ENCODE measurements at regions not wholly inside any gene's neighbourhood (a gene's known extent, or its start where the extent isn't known, plus 50 kb on each side); places are given as distances from the start of the nearest gene placed in this dataset.
"Not testable (repeated sequence)": the region's sequence is repeated elsewhere in the genome, so short reads cannot be mapped to it uniquely, and the experiment has no call there.

- no peak for DNase-seq
These were observed 575.7 kb upstream of the CDH11 start for GRCh38 chr16:65697521-65697920.

DNA sequence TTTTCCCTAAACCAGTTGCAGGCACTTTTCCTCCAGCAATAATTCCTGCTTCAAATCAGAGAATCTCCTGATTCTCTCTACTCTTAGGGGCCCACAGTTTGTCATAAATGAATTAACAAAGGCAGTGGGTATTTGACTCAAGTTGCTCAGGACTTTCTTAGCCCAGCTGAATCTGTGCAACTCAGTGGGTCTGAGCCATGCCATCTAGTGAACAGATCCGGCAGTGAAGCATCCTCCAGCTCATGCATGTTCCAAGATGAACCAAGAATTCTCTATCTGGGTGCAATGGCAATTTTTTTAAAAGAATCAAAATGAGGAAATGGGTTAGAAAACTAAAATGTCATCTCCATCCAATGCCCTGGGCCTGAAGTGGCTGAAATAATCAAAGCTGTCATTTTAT, 575.2 kb upstream of the CDH11 start:
- DNase-seq: no peak

GRCh38 chr16:65691846-65692245, 570.0 kb upstream of the CDH11 start:
- DNase-seq: not testable (repeated sequence)

- no peak for DNase-seq
These were observed 567.9 kb upstream of the CDH11 start for GRCh38 chr16:65689726-65690125.

DNA sequence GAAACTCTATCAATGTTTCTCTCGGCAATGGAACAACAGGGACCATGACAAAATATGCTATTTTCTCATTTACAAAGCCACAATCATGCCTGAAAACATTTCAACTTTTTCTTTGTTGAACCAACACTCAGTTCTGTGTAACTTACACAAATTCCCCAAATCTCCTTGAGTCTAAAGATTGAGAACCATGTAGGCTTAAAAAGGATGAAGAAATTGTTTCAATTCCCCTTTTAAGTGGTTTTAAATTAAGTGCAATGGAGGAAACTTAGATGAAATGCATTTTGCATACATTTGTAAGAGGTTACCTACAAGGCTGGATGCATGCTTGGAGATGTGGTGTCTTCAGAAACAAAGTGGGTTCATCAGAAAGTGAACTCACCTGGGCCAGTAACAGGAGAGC, 566.4 kb upstream of the CDH11 start:
- DNase-seq: no peak

DNA sequence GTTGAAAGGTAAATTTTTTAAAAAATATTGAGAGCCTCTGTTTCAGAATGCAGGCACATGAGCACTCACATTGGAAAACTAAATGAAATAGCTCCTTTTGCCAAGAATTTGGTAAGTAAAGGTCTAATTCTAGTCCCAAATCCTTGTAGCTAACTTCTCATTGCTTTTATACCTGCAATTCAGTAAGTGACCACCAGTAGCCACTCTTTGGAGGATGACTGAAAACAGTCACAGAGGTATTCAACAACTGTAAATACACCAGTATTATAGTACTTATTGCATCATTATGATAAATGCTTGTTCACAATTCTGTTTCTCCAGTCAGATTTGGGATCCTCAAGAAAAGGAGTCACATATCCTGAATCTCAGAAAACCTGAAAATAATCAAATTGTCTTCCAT, 562.4 kb upstream of the CDH11 start:
- no peak for DNase-seq

- DNase-seq: no peak
These were observed 559.5 kb upstream of the CDH11 start for GRCh38 chr16:65681406-65681805.

DNA sequence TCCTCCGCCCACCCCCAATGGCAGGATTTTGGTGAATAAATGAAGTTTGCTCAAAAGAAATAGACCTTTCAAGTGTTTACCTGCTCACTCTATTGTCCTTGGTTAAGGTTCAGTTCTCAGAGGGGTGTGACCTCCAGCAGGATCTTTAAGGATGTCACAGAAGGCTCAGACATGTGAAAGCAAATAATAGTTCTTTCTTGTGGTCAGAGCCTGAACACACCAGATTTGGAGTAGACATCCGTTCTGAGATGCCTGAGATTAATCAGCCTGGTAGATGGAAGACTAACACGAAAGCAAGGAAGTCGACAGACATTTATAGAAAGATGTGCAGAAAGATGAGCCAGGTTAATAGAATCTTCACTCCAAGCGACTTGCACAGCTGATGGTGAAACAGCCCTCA, 557.9 kb upstream of the CDH11 start:
- DNase-seq: no peak

GRCh38 chr16:65675161-65675560, 553.3 kb upstream of the CDH11 start:
- no peak for DNase-seq

- DNase-seq: no peak
These were observed 551.1 kb upstream of the CDH11 start for GRCh38 chr16:65672960-65673359.

DNA sequence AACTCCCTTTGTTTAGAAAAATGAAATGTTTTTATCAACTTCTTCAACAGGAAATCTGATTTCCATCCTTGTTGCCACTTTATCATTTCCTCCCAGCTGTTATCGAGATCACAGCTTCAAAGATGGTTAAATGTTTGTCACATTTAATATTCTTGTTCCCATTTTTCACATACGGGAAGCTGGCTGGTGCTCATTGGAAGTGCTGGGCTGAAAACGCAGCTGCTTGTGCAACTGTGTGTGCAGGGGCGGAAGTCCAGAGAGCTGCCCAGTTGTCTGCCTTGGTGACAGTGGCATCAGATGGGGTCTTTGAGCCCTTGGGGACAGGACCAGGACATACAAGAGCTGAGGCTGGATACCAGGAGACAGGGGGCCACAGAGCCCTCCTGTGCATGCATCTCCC, 549.2 kb upstream of the CDH11 start:
- DNase-seq: no peak

GRCh38 chr16:65668064-65668595, 546.3 kb upstream of the CDH11 start:
- no peak for DNase-seq

GRCh38 chr16:65667011-65667578, 545.2 kb upstream of the CDH11 start:
- DNase-seq: no peak

GRCh38 chr16:65666132-65666941, 544.5 kb upstream of the CDH11 start:
- no peak for DNase-seq

- no peak for DNase-seq
These were observed 543.7 kb upstream of the CDH11 start for GRCh38 chr16:65665586-65665985.

DNA sequence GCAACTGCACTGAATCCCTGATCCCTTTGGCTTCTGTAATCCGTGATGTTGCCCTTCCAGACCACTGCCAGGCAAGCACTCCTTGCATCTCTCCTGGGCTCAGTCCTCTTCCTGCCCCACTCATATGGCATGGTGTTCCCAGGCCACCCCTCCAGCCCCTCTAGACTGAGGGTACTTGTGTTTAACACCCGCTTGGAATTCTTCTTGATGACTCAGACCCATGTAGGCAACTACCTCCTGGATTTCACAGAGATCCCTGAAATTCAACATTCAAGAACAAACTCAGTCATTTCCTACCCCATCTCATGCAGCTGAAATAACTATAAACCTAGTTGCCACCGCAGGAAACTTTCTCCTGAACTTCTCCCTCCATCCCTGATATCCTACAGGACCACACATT, 541.9 kb upstream of the CDH11 start:
- no peak for DNase-seq

DNA sequence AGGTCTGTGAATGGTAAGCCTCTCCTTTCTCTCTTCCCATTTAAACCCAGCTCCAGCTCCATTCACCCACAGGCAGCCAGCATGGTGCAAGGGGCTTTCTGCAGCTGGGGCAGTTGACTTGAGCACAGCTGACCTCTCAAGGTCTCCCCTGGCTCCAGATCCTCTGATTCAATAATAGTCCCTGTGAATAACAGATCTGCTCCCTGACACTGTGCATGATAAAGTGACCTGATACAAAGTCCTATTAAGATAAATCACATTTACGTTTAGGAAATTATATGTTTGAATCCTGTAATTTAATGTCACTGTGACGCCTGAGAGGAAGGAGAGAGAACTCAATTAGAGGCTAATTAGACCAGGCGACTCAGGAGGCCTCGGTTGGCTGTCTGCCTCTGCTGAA, 540.4 kb upstream of the CDH11 start:
- no peak for DNase-seq

DNA sequence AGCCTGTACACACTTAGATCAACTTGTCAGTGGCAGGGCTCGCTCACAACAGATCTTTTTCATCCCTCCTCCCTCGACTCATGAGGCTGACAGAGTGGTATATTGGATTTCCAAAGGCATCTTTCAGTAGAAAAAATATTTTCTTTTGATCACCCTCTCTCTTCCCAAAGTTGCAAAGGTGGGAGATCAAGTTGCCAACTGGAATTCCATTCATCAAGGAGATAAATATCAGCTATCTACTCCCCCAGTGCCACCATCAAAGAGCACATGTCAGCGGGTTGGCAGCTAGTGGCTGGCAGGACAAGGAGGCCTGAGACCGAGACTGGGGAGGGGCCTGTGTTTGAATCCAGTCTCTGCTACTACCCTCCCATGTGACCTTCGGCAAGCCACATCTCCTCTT, 539.7 kb upstream of the CDH11 start:
- DNase-seq: no peak

- no peak for DNase-seq
These were observed 538.5 kb upstream of the CDH11 start for GRCh38 chr16:65660390-65660789.

- no peak for DNase-seq
These were observed 537.9 kb upstream of the CDH11 start for GRCh38 chr16:65659758-65660157.

DNA sequence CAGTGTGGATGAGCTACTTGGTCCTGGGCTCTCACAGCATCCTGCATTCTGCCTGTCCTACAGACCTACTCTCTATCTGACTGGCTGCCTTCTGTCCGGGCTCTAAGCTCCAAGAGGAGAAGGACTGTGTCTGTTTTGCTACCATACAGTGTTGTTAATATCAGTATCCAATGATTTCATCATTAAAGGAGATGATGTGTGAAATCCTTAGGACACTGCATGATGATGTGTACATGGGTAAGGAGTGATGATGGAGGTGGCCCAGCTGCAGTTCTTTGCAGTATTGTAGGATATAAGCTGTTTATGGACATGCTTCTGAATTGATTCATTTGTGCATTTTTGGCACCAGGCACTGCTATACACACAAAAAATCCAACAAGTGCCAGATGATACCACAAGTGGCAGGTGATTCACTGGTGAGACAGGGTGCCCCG, 536.9 kb upstream of the CDH11 start:
- no peak for DNase-seq

- DNase-seq: no peak
These were observed 536.5 kb upstream of the CDH11 start for GRCh38 chr16:65658349-65658748.

GRCh38 chr16:65657556-65657955, 535.7 kb upstream of the CDH11 start:
- DNase-seq: no peak

DNA sequence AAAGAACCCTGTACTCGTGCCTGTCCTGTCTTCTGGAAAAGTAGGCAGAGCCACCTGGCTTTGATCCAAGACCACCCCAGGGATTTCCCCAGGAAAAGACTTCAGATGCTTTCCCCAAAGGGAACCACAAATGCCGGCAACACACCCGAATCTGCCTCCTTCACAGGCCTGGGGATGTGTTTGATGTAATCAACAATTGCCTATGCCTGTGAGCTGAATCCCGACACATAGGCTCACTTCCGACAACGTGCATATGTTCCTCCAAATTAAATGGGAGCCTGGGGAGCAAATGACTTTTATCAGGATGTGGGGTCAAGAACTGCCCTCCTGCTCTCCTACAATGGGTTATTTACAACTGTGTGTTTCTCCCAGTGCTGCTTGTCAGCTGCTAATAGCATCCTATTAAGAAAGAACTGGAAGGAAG, 535.2 kb upstream of the CDH11 start:
- DNase-seq: no peak

GRCh38 chr16:65655802-65656201, 533.9 kb upstream of the CDH11 start:
- no peak for DNase-seq
